ENCODE measurements at regions not wholly inside any gene's neighbourhood (a gene's known extent, or its start where the extent isn't known, plus 50 kb on each side); places are given as distances from the start of the nearest gene placed in this dataset.

DNA sequence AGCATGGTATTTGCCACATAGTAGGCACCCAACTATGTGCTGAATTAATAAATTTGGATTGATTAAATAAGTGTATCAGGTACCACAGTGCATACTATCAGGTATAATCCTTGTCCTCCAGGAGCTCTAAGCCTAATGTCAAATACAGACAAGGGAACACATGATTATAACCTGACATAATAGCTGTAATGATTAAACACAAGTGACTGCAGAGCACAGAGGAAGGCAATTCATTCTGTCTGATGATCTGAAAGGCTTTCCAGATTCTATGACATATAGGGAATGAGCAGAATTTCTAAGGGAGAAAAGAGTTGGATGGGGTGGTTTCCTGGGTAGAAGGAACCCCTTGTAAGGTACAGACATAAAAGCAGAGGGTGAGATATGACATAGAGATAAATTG lies 273.5 kb downstream of the KIF2B start:
- TF ChIP-seq, protein P1, sequence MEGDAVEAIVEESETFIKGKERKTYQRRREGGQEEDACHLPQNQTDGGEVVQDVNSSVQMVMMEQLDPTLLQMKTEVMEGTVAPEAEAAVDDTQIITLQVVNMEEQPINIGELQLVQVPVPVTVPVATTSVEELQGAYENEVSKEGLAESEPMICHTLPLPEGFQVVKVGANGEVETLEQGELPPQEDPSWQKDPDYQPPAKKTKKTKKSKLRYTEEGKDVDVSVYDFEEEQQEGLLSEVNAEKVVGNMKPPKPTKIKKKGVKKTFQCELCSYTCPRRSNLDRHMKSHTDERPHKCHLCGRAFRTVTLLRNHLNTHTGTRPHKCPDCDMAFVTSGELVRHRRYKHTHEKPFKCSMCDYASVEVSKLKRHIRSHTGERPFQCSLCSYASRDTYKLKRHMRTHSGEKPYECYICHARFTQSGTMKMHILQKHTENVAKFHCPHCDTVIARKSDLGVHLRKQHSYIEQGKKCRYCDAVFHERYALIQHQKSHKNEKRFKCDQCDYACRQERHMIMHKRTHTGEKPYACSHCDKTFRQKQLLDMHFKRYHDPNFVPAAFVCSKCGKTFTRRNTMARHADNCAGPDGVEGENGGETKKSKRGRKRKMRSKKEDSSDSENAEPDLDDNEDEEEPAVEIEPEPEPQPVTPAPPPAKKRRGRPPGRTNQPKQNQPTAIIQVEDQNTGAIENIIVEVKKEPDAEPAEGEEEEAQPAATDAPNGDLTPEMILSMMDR (conservative IDR thresholded peaks at IDR 0.05): no peak
- no peak for TF ChIP-seq EZH2 (IDR thresholded peaks at IDR 0.05; ENCODE audit: low read depth)
